ENCODE measurements at regions not wholly inside any gene's neighbourhood (a gene's known extent, or its start where the extent isn't known, plus 50 kb on each side); places are given as distances from the start of the nearest gene placed in this dataset.

GRCh38 chr12:115079760-115080159, 395.8 kb upstream of the TBX3 start:
- H2BK15ac ChIP-seq (ENCODE audit: low read length): no peak overlapping the region
- WGBS, 2 experiments (ENCODE audit: extremely low coverage in 1 of 2, insufficient coverage in 1 of 2, insufficient read length in 1 of 2, insufficient replicate concordance in 2 of 2, low coverage in 1 of 2, low lambda C conversion rate in 2 of 2, missing lambda C conversion rate in 1 of 2): 86% methylated on average over 4 of the region's 4 CpGs; no CpG with 5 or more reads in 1 of the 2 experiments
- TF ChIP-seq ATF2 (IDR thresholded peaks at IDR 0.05; ENCODE audit: low read length) (no peak), RNF2 (IDR thresholded peaks at IDR 0.05; ENCODE audit: borderline replicate concordance, low read depth, low read length, missing control alignments, poor library complexity, severe bottlenecking) (no peak), FOSL1 (IDR thresholded peaks at IDR 0.05; ENCODE audit: insufficient read depth, low read depth, low read length) (no peak), JUN (IDR thresholded peaks at IDR 0.05; ENCODE audit: low read depth, low read length) (no peak), BCL11A (IDR thresholded peaks at IDR 0.05; ENCODE audit: low read depth in 2 of 2, low read length in 2 of 2) (no peak), RXRA (IDR thresholded peaks at IDR 0.05; ENCODE audit: insufficient read depth, low read depth, low read length) (no peak), GTF2F1 (IDR thresholded peaks at IDR 0.05; ENCODE audit: borderline replicate concordance, low read depth, low read length) (no peak), SIN3A (conservative IDR thresholded peaks at IDR 0.05 in 1 of 2, IDR thresholded peaks at IDR 0.05 in 1 of 2; ENCODE audit: low read depth in 1 of 2, low read length in 2 of 2) (no peak), SIRT6 (IDR thresholded peaks at IDR 0.05; ENCODE audit: low read length) (no peak), USF2 (IDR thresholded peaks at IDR 0.05; ENCODE audit: low read length) (no peak), TCF12 (IDR thresholded peaks at IDR 0.05; ENCODE audit: low read depth, low read length) (no peak)

More at GRCh38 chr12:115079760-115080159, 395.8 kb upstream of the TBX3 start:
- H3K9me3 ChIP-seq (ENCODE audit: insufficient read depth in 2 of 2, low read depth in 1 of 2, low read length in 1 of 2): no peaks in the 10 kb centered on the region
- no peak overlapping the region for H3K27ac ChIP-seq (ENCODE audit: low read depth, low read length)
- H3K23me2 ChIP-seq (ENCODE audit: low read depth, low read length): no peaks in the 10 kb centered on the region
- no peak overlapping the region for H3K4ac ChIP-seq (replicated peaks; ENCODE audit: insufficient read length, low read depth, low read length)
- H3K36me3 ChIP-seq (ENCODE audit: control insufficient read depth in 2 of 4, insufficient read depth in 4 of 4, low read length in 3 of 4): no peaks in the 10 kb centered on the region
- no peak overlapping the region for H2BK120ac ChIP-seq (replicated peaks; ENCODE audit: low read depth, low read length)
- CTCF ChIA-PET (ENCODE audit: partially characterized antibody): interaction anchor here (1.6 kb wide), 1 partner anchor 674 kb away, joined by 3 read pairs; no protein-coding TSS in a partner anchor
- no peak overlapping the region for H3K23ac ChIP-seq (ENCODE audit: insufficient read length)
- H3K14ac ChIP-seq (ENCODE audit: insufficient read length): no peak overlapping the region
- H3K4me2 ChIP-seq (ENCODE audit: insufficient read depth in 1 of 2, low read depth in 2 of 2, low read length in 2 of 2): no peak overlapping the region
- H2BK5ac ChIP-seq (ENCODE audit: low read depth, low read length): no peak overlapping the region
- no peak overlapping the region for H4K91ac ChIP-seq (replicated peaks; ENCODE audit: insufficient read length, low read length)
- no peaks in the 10 kb centered on the region for H4K20me1 ChIP-seq (replicated peaks in 1 of 2; ENCODE audit: control insufficient read depth in 1 of 2, insufficient read depth in 2 of 2, low read length in 2 of 2)
- no peak overlapping the region for H2BK12ac ChIP-seq (ENCODE audit: low read depth, low read length)
- no peak overlapping the region for H4K8ac ChIP-seq (ENCODE audit: extremely low read depth, insufficient read depth, low read length)
- no peak overlapping the region for H2BK20ac ChIP-seq (ENCODE audit: low read length)
- H2AFZ ChIP-seq (ENCODE audit: low read length): no peak overlapping the region
- no peak overlapping the region for H3K9ac ChIP-seq (replicated peaks in 1 of 4; ENCODE audit: extremely low read depth in 1 of 4, low read depth in 3 of 4, low read length in 3 of 4)
- FAIRE-seq (no peak), DNase-seq (ENCODE audit: low read depth in 1 of 2, low spot score in 2 of 2) (no peak)
- no peaks in the 10 kb centered on the region for H3K27me3 ChIP-seq (replicated peaks in 1 of 4; ENCODE audit: control insufficient read depth in 3 of 4, extremely low read depth in 1 of 4, insufficient read depth in 3 of 4, low read length in 3 of 4)
- H3K79me2 ChIP-seq (ENCODE audit: control insufficient read depth in 1 of 2, insufficient read depth in 2 of 2, low read length in 2 of 2): no peaks in the 10 kb centered on the region
- no peak overlapping the region for H2AK5ac ChIP-seq (ENCODE audit: low read depth, low read length)
- POLR2A ChIA-PET (ENCODE audit: partially characterized antibody): no interaction called here
- H3K79me1 ChIP-seq (ENCODE audit: low read depth, low read length): no peaks in the 10 kb centered on the region
- no peak overlapping the region for H3K18ac ChIP-seq (ENCODE audit: extremely low read depth, low read length)
- no peaks in the 10 kb centered on the region for H3K4me1 ChIP-seq (replicated peaks in 1 of 4; ENCODE audit: control insufficient read depth in 3 of 4, insufficient read depth in 4 of 4, low read length in 3 of 4)
- H3K4me3 ChIP-seq (ENCODE audit: extremely low read depth in 1 of 4, insufficient read depth in 2 of 4, low read depth in 3 of 4, low read length in 4 of 4): no peak overlapping the region
- no peak overlapping the region for H3K56ac ChIP-seq (replicated peaks; ENCODE audit: insufficient read length, low read depth, low read length)
- no peak overlapping the region for H4K5ac ChIP-seq (ENCODE audit: insufficient read length, low read depth, low read length)

Data from H1 (cell line).